Body of pancreas (tissue), 4 donors: ENCODE measurements at regions not wholly inside any gene's neighbourhood (a gene's known extent, or its start where the extent isn't known, plus 50 kb on each side); places are given as distances from the start of the nearest gene placed in this dataset.

Experiments
- CTCF ChIP-seq, 7 experiments: fragments of 450-650 bp in 4 of 7; fragments of 200-600 bp in 3 of 7; sonication (generic) in 3 of 7; IDR thresholded peaks; one replicate each; pipeline ENCODE4 v1.5.1; 2016 to 2019; ENCODE audit warnings: antibody characterized with exemption in 7 of 7
- POLR2A ChIP-seq, 3 donors: fragments of 450-650 bp; IDR thresholded peaks; one replicate each; pipeline ENCODE4 v1.6.1; 2016; ENCODE audit warnings: antibody characterized with exemption in 3 of 3, mild to moderate bottlenecking in 2 of 3

- no peak for TF ChIP-seq CTCF (IDR thresholded peaks at IDR 0.05)
- no peak for TF ChIP-seq POLR2A (IDR thresholded peaks at IDR 0.05)
Measured at GRCh38 chr21:35243171-35243570, 194.1 kb upstream of the RUNX1 start.
